Ishikawa (cell line): ENCODE measurements at regions not wholly inside any gene's neighbourhood (a gene's known extent, or its start where the extent isn't known, plus 50 kb on each side); places are given as distances from the start of the nearest gene placed in this dataset.

Source experiments
- CEBPB ChIP-seq: IDR thresholded peaks from 2 replicates; pipeline ENCODE4 v1.6.1; 2012
- CREB1 ChIP-seq: IDR thresholded peaks from 2 replicates; pipeline ENCODE4 v1.6.1; 2012; ENCODE audit warnings: low read depth
- EGR1 ChIP-seq: IDR thresholded peaks from 2 replicates; pipeline ENCODE4 v1.6.1; 2012
- EP300 ChIP-seq: IDR thresholded peaks from 2 replicates; pipeline ENCODE4 v1.6.1; 2012; ENCODE audit warnings: borderline replicate concordance
- FOXM1 ChIP-seq: IDR thresholded peaks from 2 replicates; pipeline ENCODE4 v1.6.1; 2012; ENCODE audit warnings: low read depth, borderline replicate concordance
- MAX ChIP-seq: IDR thresholded peaks from 2 replicates; pipeline ENCODE4 v1.6.1; 2012
- NFIC ChIP-seq: IDR thresholded peaks from 2 replicates; pipeline ENCODE4 v1.6.1; 2012
- RAD21 ChIP-seq: IDR thresholded peaks from 2 replicates; pipeline ENCODE4 v1.6.1; 2012; ENCODE audit warnings: low read depth
- REST ChIP-seq: IDR thresholded peaks from 2 replicates; pipeline ENCODE4 v1.6.1; 2012; ENCODE audit warnings: low read depth, mild to moderate bottlenecking
- TAF1 ChIP-seq: IDR thresholded peaks from 2 replicates; pipeline ENCODE4 v1.6.1; 2012; ENCODE audit warnings: low read depth, mild to moderate bottlenecking
- TCF12 ChIP-seq: IDR thresholded peaks from 2 replicates; pipeline ENCODE4 v1.6.1; 2012; ENCODE audit warnings: low read depth
- TEAD4 ChIP-seq: IDR thresholded peaks from 2 replicates; pipeline ENCODE4 v1.6.1; 2012
- USF1 ChIP-seq: IDR thresholded peaks from 2 replicates; pipeline ENCODE4 v1.6.1; 2012
- YY1 ChIP-seq: IDR thresholded peaks from 2 replicates; pipeline ENCODE4 v1.6.1; 2012; ENCODE audit warnings: low read depth
- ZBTB7A ChIP-seq: IDR thresholded peaks from 2 replicates; pipeline ENCODE4 v1.6.1; 2012; ENCODE audit warnings: low read depth

- TF ChIP-seq YY1, result no peak
- TF ChIP-seq NFIC, result no peak
- no peak for TF ChIP-seq EGR1
- TF ChIP-seq USF1, result no peak
- TF ChIP-seq CREB1, result no peak
- TF ChIP-seq REST, result no peak
- TF ChIP-seq FOXM1, result no peak
- TF ChIP-seq EP300, result no peak
- TF ChIP-seq TCF12, result no peak
- no peak for TF ChIP-seq TEAD4
- no peak for TF ChIP-seq MAX
- no peak for TF ChIP-seq RAD21
Measured at GRCh38 chr4:184893801-184894571, 68.2 kb upstream of the ACSL1 start.

GRCh38 chr4:184895012-184895695 lies 69.4 kb upstream of the ACSL1 start:
- TF ChIP-seq ZBTB7A (no peak), CREB1 (no peak), TCF12 (no peak), REST (no peak), CEBPB (no peak), TAF1 (no peak), NFIC (no peak), RAD21 (no peak), USF1 (no peak), TEAD4 (no peak), EP300 (no peak), MAX (no peak), FOXM1 (no peak)

- no peak for TF ChIP-seq CEBPB
- no peak for TF ChIP-seq TCF12
- no peak for TF ChIP-seq EGR1
- TF ChIP-seq REST, result no peak
- no peak for TF ChIP-seq NFIC
- no peak for TF ChIP-seq USF1
- TF ChIP-seq FOXM1, result no peak
- TF ChIP-seq CREB1, result no peak
- no peak for TF ChIP-seq TEAD4
- TF ChIP-seq EP300, result no peak
- TF ChIP-seq RAD21, result no peak
- no peak for TF ChIP-seq ZBTB7A
- no peak for TF ChIP-seq TAF1
- TF ChIP-seq MAX, result no peak
- TF ChIP-seq YY1, result no peak
Measured at GRCh38 chr4:184896868-184897715, 71.3 kb upstream of the ACSL1 start.
